ENCODE measurements at regions not wholly inside any gene's neighbourhood (a gene's known extent, or its start where the extent isn't known, plus 50 kb on each side); places are given as distances from the start of the nearest gene placed in this dataset.

- TF ChIP-seq SUZ12 (IDR thresholded peaks at IDR 0.05; ENCODE audit: low read length) (no peak), CHD2 (IDR thresholded peaks at IDR 0.05; ENCODE audit: low read length) (no peak), CTCF (IDR thresholded peaks at IDR 0.05; ENCODE audit: control extremely low read depth in 1 of 3, insufficient read depth in 1 of 3, low read depth in 1 of 3, low read length in 3 of 3) (no peak), CEBPB (IDR thresholded peaks at IDR 0.05; ENCODE audit: low read depth, low read length) (no peak), FOSL1 (IDR thresholded peaks at IDR 0.05; ENCODE audit: insufficient read depth, low read depth, low read length) (no peak), GTF2F1 (IDR thresholded peaks at IDR 0.05; ENCODE audit: borderline replicate concordance, low read depth, low read length) (no peak), HDAC2 (IDR thresholded peaks at IDR 0.05; ENCODE audit: borderline replicate concordance in 1 of 2, low read depth in 2 of 2, low read length in 2 of 2) (no peak), POLR2A (IDR thresholded peaks at IDR 0.05; ENCODE audit: control extremely low read depth in 1 of 2, low read depth in 2 of 2, low read length in 2 of 2) (no peak), SP1 (IDR thresholded peaks at IDR 0.05; ENCODE audit: low read depth, low read length) (no peak), RBBP5 (IDR thresholded peaks at IDR 0.05; ENCODE audit: borderline replicate concordance, low read depth, low read length) (no peak), KDM4A (IDR thresholded peaks at IDR 0.05; ENCODE audit: low read depth, low read length, severe bottlenecking) (no peak), EP300 (IDR thresholded peaks at IDR 0.05; ENCODE audit: borderline replicate concordance in 1 of 2, low read depth in 2 of 2, low read length in 2 of 2) (no peak), BRCA1 (IDR thresholded peaks at IDR 0.05; ENCODE audit: low read depth, low read length) (no peak), CBX8 (IDR thresholded peaks at IDR 0.05; ENCODE audit: borderline replicate concordance, low read depth, low read length) (no peak)
Observed at GRCh38 chr3:674116-674515, 418.7 kb upstream of the CNTN6 start.

All from H1 (cell line).